GM10266 (cell line): ENCODE measurements at regions not wholly inside any gene's neighbourhood (a gene's known extent, or its start where the extent isn't known, plus 50 kb on each side); places are given as distances from the start of the nearest gene placed in this dataset.

Experiments used
- DNase-seq: peaks from one replicate; pipeline ENCODE4 v3.0.0; 2012; ENCODE audit errors: extremely low spot score
- TF ChIP-seq, protein P1 (sequence below): IDR thresholded peaks from 2 replicates; pipeline ENCODE4 v1.5.1; 2012; ENCODE audit warnings: mild to moderate bottlenecking, low read depth; ENCODE audit not compliant: control insufficient read depth, insufficient read depth; ENCODE audit errors: missing control alignments

DNA sequence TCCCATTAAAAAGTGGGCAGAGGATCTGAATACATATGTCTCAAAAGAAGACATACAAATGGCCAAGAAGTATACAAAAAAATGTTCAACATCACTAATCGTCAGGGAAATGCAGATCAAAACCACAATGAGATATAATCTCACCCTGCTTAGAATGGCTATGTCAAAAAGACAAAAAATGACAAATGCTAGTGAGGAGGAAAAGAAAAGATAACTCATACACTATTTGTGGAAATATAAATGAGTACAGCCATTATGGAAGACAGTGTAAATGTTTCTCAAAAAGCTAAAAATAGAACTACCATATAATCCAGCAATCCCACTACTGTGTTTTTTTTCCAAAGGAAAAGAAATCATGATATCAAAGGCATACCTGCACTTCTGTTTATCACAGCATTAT, 450.7 kb downstream of the EFNA5 start:
- TF ChIP-seq, protein P1, sequence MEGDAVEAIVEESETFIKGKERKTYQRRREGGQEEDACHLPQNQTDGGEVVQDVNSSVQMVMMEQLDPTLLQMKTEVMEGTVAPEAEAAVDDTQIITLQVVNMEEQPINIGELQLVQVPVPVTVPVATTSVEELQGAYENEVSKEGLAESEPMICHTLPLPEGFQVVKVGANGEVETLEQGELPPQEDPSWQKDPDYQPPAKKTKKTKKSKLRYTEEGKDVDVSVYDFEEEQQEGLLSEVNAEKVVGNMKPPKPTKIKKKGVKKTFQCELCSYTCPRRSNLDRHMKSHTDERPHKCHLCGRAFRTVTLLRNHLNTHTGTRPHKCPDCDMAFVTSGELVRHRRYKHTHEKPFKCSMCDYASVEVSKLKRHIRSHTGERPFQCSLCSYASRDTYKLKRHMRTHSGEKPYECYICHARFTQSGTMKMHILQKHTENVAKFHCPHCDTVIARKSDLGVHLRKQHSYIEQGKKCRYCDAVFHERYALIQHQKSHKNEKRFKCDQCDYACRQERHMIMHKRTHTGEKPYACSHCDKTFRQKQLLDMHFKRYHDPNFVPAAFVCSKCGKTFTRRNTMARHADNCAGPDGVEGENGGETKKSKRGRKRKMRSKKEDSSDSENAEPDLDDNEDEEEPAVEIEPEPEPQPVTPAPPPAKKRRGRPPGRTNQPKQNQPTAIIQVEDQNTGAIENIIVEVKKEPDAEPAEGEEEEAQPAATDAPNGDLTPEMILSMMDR = no peak
- no peak for DNase-seq

DNA sequence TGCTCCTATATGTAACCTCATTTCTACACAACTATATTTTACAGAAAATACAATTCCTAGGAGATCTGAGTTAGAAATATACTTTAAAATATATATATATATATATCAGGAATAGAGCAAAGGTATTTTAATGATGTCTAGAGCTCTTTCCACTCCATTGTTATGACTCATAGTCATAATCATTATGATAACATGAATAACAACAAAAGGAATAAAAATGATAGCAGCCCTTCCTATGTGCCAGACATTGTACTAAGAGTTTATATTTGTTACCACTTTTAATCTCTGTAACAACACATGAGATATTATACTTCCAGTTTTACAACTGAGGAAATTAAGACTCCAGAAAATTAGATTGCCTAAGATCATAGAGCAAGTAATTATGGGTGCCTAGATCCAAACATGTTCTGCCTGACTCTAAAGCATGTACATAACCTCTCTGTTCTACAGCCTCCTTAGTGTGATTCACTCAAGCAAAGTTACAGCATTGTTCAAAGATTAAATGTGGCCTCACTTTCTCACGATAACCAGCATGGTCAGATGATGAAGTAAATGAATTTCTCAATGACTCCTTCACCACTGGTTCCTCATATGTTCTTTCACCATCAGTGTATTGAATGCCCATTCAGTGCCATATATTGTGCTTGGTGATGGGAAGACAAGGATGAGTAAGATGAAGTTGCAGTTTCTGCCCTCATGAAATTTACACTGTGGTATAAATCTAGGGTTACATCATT, 452.1 kb downstream of the EFNA5 start:
- DNase-seq = no peak
- TF ChIP-seq, protein P1 = no peak

DNA sequence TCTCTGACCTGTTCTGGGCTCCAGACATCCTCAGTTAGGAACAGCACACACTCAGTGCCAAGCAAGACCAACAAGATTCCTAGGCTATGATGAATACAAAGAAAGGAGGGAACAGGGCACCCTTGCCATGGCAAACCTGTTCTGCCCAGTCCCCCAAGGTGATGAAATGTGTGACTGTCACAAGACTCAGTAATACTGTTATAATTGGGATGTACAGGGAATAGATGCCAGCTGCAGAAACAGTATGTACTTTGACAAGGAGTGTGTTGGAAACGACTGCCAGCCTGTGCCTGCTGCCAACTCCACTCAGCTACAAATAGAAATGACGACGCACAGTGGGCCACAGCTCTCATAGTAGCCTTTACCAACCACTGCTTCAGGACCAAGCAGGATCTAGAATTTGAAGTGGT, 453.0 kb downstream of the EFNA5 start:
- DNase-seq = no peak

DNA sequence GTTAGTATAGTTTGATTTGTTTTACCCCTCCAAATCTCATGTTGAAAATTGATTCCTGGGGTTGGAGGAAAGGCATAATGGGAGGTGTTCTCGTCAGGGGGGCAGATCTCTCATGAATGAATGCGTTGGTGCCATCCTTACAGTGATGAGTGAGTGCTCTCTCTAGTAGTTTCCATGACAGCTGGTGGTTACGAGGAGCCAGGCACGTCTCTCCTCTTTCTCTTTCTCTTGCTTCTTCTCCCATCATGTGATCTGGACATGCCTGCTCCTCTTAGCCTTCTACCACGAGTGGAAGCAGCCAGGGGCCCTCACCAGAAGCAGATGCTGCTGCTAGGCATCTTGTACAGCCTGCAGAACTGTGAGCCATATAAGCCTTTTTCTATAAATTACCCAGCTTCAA, 454.1 kb downstream of the EFNA5 start:
- no peak for DNase-seq

More for the DNA sequence above, 453.0 kb downstream of the EFNA5 start:
- TF ChIP-seq, protein P1 = no peak

DNA sequence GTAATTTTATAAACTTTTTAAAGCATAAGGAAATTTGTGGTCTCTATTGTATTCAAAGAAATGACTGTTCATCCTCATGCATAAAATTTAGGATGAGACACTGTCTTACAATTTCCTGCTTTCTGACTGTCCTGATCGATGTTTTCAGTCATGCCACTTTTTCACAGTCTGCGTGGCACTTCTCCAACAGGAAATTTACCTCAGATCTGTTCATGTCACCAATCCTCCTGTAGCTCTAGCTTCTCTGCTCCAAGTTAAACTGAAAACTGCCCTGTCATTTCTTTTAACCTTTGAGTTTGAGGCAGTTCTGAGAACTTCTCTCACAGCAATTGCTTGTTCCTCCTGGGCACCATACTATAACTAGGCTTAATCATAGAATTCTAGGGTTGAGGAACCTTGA, 455.1 kb downstream of the EFNA5 start:
- TF ChIP-seq, protein P1 = no peak
- no peak for DNase-seq

More for the DNA sequence above, 454.1 kb downstream of the EFNA5 start:
- TF ChIP-seq, protein P1 = no peak

DNA sequence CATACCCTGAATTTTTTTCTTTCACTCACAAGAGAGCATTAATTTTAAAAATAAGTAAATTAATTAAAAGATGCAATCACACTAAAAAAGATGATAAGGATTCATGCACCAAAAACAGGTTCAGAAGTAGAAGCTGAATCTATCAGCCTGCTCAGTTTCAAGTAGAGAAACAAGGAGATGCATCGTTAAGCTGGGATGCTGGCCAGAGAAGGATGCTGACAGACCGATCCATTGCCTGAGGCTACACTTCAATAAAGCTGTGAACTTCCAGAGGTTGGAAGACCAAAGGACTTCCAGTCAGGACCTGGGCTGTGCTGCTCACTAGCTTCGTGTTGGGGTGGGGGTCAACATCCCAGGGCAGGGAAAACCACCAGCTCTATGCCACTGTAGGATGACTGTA, 457.7 kb downstream of the EFNA5 start:
- TF ChIP-seq, protein P1 = no peak
- DNase-seq = no peak

DNA sequence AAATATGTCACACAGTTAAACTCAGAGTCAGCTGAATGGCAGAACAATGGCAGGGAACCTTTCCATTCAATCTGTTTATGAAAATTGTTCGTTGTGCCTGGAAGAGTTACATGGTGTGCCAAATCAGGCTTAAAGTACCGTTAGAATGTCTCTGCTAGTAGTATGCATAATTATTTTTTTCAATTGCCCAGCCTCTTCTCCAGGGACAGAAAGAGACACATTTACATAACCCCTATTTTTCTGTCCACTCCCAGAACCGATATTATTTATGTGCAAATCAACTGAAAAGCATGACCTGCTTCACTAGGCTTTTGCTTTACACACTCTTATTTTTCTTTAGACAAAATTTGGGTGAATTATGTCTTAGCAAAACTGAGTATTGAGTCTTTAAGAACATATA, 459.1 kb downstream of the EFNA5 start:
- no peak for DNase-seq
- TF ChIP-seq, protein P1 = no peak
